ENCODE measurements at regions not wholly inside any gene's neighbourhood (a gene's known extent, or its start where the extent isn't known, plus 50 kb on each side); places are given as distances from the start of the nearest gene placed in this dataset.

DNA sequence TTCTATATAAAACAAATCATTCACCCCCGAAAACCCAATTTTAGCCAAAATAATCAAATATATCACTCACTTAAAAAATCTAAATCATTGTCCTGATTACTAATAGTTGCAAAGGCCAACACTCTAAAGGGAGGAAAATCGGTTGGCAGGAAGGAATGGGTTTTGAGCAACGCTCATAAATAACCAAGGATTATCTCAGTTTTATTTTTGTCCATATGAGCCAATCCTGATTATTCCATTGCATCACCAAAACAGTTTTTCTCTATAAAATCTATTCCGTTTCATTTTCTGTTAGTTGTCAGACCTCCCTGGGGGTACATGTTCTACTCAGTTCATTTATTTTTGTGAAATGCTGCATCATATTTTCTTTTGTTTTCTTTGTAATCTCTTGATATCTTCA lies 174.1 kb downstream of the LRATD1 start:
- TF ChIP-seq, protein P1, sequence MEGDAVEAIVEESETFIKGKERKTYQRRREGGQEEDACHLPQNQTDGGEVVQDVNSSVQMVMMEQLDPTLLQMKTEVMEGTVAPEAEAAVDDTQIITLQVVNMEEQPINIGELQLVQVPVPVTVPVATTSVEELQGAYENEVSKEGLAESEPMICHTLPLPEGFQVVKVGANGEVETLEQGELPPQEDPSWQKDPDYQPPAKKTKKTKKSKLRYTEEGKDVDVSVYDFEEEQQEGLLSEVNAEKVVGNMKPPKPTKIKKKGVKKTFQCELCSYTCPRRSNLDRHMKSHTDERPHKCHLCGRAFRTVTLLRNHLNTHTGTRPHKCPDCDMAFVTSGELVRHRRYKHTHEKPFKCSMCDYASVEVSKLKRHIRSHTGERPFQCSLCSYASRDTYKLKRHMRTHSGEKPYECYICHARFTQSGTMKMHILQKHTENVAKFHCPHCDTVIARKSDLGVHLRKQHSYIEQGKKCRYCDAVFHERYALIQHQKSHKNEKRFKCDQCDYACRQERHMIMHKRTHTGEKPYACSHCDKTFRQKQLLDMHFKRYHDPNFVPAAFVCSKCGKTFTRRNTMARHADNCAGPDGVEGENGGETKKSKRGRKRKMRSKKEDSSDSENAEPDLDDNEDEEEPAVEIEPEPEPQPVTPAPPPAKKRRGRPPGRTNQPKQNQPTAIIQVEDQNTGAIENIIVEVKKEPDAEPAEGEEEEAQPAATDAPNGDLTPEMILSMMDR (IDR thresholded peaks at IDR 0.05) = no peak
- no peak for TF ChIP-seq POLR2A (IDR thresholded peaks at IDR 0.05)
